Rectal smooth muscle tissue (tissue), 1 donor: ENCODE measurements at regions not wholly inside any gene's neighbourhood (a gene's known extent, or its start where the extent isn't known, plus 50 kb on each side); places are given as distances from the start of the nearest gene placed in this dataset.

Experiments used
- H3K27ac ChIP-seq: one replicate; pipeline ENCODE4 v1.7.0; 2013; ENCODE audit warnings: low read depth, low read length, inconsistent platforms
- H3K27me3 ChIP-seq: one replicate; pipeline ENCODE4 v1.7.0; 2013; ENCODE audit warnings: low read length; ENCODE audit not compliant: control insufficient read depth, insufficient read depth
- H3K36me3 ChIP-seq: one replicate; pipeline ENCODE4 v1.7.0; 2013; ENCODE audit warnings: low read length; ENCODE audit not compliant: control insufficient read depth, insufficient read depth
- H3K4me1 ChIP-seq: one replicate; pipeline ENCODE4 v1.7.0; 2013; ENCODE audit warnings: low read length; ENCODE audit not compliant: control insufficient read depth, insufficient read depth
- H3K4me3 ChIP-seq: one replicate; pipeline ENCODE4 v1.7.0; 2013; ENCODE audit warnings: low read length
- H3K9ac ChIP-seq: one replicate; pipeline ENCODE4 v1.7.0; 2013; ENCODE audit warnings: low read length

- H3K4me3 ChIP-seq, result no peak overlapping the region
- H3K27me3 ChIP-seq, result no peaks in the 10 kb centered on the region
- H3K27ac ChIP-seq, result no peak overlapping the region
- no peaks in the 10 kb centered on the region for H3K36me3 ChIP-seq
- H3K4me1 ChIP-seq, result no peaks in the 10 kb centered on the region
- no peak overlapping the region for H3K9ac ChIP-seq
These were observed 80.5 kb upstream of the AFF3 start for GRCh38 chr2:100222844-100223243.

DNA sequence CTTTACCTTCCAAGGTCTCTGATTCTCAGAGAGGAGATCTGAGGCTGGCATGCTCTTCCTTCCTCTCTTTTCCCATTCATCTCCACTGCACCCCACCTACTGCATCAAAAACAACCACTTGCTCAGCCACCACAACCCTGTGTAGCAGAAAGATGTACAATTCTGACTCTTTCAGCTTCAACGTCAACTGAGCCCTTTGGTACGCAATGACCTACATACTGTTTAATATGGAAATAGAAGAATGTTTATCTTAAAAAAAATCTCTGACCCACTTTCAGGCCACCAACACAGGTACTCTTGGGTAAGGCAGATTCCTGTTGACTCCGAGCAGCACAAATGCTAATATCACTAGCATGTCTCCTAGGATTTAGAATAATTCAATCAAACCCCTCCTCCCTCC is 76.2 kb upstream of the AFF3 start:
- no peak overlapping the region for H3K4me3 ChIP-seq
- H3K4me1 ChIP-seq, result peaks cover 15% of the 10 kb centered on the region
- H3K27me3 ChIP-seq, result no peaks in the 10 kb centered on the region
- no peaks in the 10 kb centered on the region for H3K36me3 ChIP-seq
- no peak overlapping the region for H3K9ac ChIP-seq
- no peak overlapping the region for H3K27ac ChIP-seq

DNA sequence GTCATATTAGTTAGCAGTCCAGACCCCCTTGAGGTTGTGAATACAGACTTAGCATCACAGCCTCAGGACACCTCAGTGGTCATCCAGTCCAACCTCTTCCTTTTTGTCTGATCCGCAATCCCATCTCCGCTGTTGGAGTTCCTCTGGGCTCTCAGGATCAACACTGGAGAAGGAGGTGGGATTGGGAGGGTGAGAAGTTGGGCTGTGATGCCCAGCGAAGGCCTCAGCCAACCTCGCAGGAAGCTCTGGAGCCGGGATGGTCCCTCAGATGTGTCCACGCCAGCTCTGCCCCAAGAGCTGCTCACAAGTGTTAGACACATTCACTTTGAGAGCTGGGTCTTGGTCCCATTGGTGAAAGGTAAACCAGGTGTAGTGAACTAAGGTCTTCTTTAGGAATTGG is 74.9 kb upstream of the AFF3 start:
- H3K36me3 ChIP-seq, result no peaks in the 10 kb centered on the region
- peaks cover 21% of the 10 kb centered on the region for H3K4me1 ChIP-seq
- no peak overlapping the region for H3K4me3 ChIP-seq
- H3K27me3 ChIP-seq, result no peaks in the 10 kb centered on the region
- no peak overlapping the region for H3K27ac ChIP-seq
- no peak overlapping the region for H3K9ac ChIP-seq

DNA sequence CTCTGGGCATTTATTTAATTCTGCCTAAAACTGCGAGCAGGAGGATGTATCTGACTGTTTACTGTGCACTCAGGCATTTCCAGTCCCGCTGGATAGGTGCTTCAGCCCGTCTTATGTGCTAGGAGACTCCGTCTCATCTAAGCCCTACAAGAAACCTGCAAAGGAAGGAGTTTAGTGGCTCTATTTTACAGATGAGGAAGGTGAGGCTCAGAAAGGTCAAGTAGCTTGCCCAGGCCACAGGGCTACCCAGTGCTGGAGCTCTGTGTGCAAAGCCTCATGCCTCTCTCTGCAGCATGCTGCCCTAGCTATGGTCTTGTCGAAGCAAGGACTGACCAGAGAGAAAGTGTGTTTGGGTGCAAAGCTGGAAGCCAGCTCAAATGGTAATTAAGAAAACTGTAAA is 73.6 kb upstream of the AFF3 start:
- Histone ChIP-seq H3K4me1 (peaks cover 21% of the 10 kb centered on the region), H3K9ac (no peak overlapping the region), H3K27ac (peak overlapping the region; percentile 78), H3K4me3 (no peak overlapping the region), H3K27me3 (no peaks in the 10 kb centered on the region), H3K36me3 (no peaks in the 10 kb centered on the region)

DNA sequence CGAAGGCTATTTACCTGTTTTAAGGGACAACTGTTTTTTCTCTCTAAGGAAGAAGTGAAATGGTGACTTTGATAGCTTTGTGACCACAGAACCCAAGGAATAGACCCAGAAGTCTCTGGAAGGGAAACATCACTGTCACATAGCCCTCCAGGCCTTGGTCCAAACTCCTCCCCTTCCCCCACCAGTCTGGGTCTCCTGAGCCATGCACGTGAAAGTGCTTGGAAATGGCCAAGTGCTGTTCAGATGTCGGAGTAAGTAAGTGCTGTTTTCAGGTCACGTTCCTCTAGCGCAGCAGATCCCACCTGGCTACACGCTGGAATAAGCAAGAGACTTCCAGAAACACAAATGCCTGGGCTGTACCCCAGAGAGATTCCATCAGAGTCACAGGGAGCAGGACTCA is 73.0 kb upstream of the AFF3 start:
- H3K27ac ChIP-seq, result peak overlapping the region; percentile 78
- no peak overlapping the region for H3K9ac ChIP-seq

DNA sequence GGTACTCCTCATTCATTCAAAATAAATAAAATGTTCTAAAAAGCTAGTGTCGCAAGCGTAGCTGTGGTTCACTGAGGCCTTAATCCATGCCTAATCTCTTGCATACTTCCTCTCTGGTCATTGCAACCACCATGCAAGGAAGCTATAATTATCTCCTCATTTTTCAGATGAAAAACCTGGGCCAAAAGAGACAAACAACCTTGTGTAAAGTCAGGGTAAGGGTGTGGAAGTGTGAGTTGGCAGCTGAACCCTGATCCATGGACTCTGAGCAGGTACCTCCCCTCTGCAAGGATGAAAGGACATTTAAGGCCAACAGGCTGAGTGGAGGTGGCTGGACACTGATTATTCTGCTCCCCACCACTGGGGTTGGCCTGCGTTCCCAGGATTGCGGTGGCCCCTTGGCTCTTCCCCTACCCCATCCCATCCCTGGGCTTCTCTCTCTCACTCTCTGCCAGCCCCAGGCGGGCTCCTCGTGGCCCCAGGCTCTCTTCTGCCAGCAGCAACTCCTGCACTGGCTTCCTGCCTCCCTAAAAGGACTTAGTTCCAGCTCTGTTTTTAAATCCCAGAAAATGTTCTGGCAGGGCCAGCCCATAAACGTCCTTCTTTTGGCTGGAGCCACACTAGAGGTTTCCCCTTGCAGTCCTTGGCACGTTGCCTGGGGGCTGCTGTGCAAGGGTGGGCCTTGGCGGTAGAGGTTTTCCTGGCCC is 72.0 kb upstream of the AFF3 start:
- no peak overlapping the region for H3K9ac ChIP-seq
- H3K4me1 ChIP-seq, result peaks cover 21% of the 10 kb centered on the region
- peak overlapping the region; percentile 17 for H3K4me3 ChIP-seq
- no peaks in the 10 kb centered on the region for H3K27me3 ChIP-seq
- no peaks in the 10 kb centered on the region for H3K36me3 ChIP-seq
- peak overlapping the region; percentile 78 for H3K27ac ChIP-seq

More for the DNA sequence above, 73.0 kb upstream of the AFF3 start:
- H3K4me1 ChIP-seq, result peaks cover 21% of the 10 kb centered on the region
- no peaks in the 10 kb centered on the region for H3K36me3 ChIP-seq
- H3K27me3 ChIP-seq, result no peaks in the 10 kb centered on the region
- no peak overlapping the region for H3K4me3 ChIP-seq

- no peaks in the 10 kb centered on the region for H3K36me3 ChIP-seq
- peak overlapping the region; percentile 78 for H3K27ac ChIP-seq
- H3K9ac ChIP-seq, result no peak overlapping the region
- no peaks in the 10 kb centered on the region for H3K27me3 ChIP-seq
- no peak overlapping the region for H3K4me3 ChIP-seq
- peaks cover 21% of the 10 kb centered on the region for H3K4me1 ChIP-seq
These were observed 71.2 kb upstream of the AFF3 start for GRCh38 chr2:100213595-100213994.

DNA sequence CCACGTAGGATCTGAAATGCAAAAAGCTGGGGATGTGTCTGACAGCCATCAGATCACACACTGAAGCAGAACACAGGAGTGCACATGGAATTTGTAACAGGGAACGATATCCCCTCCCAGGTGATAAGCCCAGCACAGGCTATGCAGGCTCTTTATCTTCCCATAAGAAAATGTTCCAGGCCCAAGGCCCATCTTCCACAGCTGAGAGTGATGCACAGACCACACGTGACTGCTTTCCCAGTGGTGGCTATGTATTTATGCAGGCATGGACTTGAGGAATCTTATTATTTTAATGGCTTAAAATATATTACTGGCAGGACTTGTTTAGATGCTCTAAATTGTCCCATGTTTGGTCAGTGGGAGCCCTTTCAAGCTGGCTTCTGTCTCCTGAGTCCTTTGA is 70.5 kb upstream of the AFF3 start:
- Histone ChIP-seq H3K36me3 (no peaks in the 10 kb centered on the region), H3K27ac (no peak overlapping the region), H3K27me3 (no peaks in the 10 kb centered on the region), H3K4me1 (peaks cover 21% of the 10 kb centered on the region), H3K9ac (no peak overlapping the region), H3K4me3 (no peak overlapping the region)

DNA sequence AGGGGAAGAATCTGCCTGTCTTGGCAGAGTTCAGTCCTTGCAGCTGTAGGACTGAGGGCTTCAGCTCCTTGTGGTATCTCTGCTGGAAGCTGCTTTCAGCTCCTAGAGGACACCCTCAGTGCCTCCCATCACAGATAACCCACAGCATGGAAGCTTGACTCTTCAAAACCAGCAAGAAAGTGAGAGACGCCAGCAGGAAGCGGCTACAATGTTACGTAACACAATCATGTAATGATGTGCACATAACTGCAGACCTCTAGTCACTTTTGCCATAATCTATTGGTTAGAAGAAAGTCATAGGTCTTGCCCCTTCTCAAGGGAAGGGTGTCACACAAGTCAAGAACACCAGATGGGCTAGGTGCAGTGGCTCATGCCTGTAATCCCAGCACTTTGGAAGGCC is 69.1 kb upstream of the AFF3 start:
- Histone ChIP-seq H3K4me1 (peaks cover 21% of the 10 kb centered on the region), H3K4me3 (no peak overlapping the region), H3K36me3 (no peaks in the 10 kb centered on the region), H3K27ac (no peak overlapping the region), H3K27me3 (no peaks in the 10 kb centered on the region), H3K9ac (no peak overlapping the region)

DNA sequence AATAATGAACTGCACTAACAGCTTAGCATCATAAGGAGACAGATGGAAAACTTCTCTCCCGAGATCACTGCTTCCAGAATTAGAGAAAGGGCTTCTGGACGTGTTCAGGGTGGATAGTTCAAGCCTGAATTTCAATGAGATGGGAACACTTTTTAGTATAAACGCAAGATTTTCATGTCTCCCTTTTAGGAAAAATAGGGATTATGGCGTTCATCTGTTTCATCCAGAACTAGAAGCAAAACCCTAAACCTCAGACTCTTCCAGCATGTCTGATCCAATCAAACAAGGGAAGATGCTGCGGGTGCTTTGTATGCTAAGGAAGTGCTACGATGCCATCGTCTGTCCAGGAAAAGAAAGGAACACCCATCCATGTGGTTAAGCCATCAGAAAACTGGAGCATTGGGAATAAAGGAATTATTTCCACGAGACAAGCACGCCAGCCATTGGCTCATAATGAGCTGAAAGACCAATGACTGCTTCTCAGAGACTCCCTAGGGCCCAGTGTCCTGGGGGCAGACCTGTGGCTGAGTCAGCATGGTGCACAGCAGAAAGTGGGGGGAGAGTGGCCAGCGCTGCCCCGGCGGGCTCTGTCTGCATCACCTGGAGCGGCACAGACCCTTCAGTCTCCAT is 65.9 kb upstream of the AFF3 start:
- H3K27ac ChIP-seq, result no peak overlapping the region
- H3K27me3 ChIP-seq, result no peaks in the 10 kb centered on the region
- peaks cover 3% of the 10 kb centered on the region for H3K4me1 ChIP-seq
- H3K9ac ChIP-seq, result no peak overlapping the region
- H3K36me3 ChIP-seq, result no peaks in the 10 kb centered on the region
- H3K4me3 ChIP-seq, result no peak overlapping the region

DNA sequence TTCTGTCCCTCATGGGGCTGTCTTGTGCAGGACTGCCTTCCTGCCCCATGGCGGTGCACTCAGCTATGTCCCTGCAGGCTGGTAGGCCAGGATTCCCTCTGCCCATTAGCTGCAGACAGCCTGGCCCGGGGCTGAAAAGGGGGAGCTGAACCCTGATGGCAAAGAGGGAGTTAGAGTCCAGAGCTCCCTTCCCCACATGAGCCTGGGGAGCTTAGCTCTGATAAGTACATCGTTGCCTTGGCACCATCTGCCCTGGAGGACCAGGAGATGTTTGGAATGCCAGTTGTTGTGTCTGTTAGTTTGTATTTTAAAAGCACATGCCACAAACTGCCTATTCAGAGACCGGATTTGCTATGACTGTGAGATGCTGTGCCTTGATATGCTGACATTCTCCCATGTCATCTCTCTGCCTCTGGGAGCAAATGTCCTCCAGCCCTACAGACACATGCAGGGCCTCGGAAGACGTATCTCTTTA is 65.1 kb upstream of the AFF3 start:
- Histone ChIP-seq H3K27ac (no peak overlapping the region), H3K27me3 (no peaks in the 10 kb centered on the region), H3K9ac (no peak overlapping the region)

GRCh38 chr2:100206731-100207255 is 64.4 kb upstream of the AFF3 start:
- Histone ChIP-seq H3K27ac (no peak overlapping the region), H3K4me3 (no peak overlapping the region), H3K9ac (no peak overlapping the region), H3K27me3 (no peaks in the 10 kb centered on the region), H3K4me1 (no peaks in the 10 kb centered on the region), H3K36me3 (no peaks in the 10 kb centered on the region)

More for the DNA sequence above, 65.1 kb upstream of the AFF3 start:
- H3K4me3 ChIP-seq, result no peak overlapping the region
- H3K4me1 ChIP-seq, result no peaks in the 10 kb centered on the region
- H3K36me3 ChIP-seq, result no peaks in the 10 kb centered on the region

- Histone ChIP-seq H3K4me1 (no peaks in the 10 kb centered on the region), H3K9ac (no peak overlapping the region), H3K36me3 (no peaks in the 10 kb centered on the region), H3K27ac (no peak overlapping the region), H3K4me3 (no peak overlapping the region), H3K27me3 (no peaks in the 10 kb centered on the region)
These were observed 62.8 kb upstream of the AFF3 start for GRCh38 chr2:100205174-100205573.
